Activated CD8-positive, alpha-beta memory T cell treated with anti-CD3 and anti-CD28 coated beads, Interleukin-2, amount 50 U/mL, for 48 hours (primary cell): ENCODE measurements at regions not wholly inside any gene's neighbourhood (a gene's known extent, or its start where the extent isn't known, plus 50 kb on each side); places are given as distances from the start of the nearest gene placed in this dataset.

Experiments
- DNase-seq: peaks from one replicate; pipeline ENCODE4 v3.0.0-alpha.2; 2020

DNA sequence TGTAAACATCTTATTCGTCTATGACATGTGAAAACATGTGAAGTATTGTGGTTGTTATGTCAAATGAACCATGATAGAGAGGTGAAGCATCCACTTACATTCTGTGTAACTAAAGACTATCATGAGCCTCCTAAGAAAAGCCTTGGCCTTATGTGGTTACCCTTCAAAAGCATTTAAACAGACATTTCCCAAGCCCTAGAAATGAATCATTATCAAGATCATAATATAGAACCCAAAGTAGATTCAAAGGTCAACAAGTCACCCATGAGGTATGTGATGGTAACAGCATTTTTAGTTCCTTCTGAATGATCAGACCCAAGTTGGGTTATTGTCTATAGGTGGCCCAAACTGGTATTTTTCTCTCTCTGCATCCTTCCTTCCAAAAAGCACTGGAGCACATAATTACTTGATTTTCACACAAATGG lies 408.0 kb downstream of the TBL1XR1 start:
- no peak for DNase-seq

DNA sequence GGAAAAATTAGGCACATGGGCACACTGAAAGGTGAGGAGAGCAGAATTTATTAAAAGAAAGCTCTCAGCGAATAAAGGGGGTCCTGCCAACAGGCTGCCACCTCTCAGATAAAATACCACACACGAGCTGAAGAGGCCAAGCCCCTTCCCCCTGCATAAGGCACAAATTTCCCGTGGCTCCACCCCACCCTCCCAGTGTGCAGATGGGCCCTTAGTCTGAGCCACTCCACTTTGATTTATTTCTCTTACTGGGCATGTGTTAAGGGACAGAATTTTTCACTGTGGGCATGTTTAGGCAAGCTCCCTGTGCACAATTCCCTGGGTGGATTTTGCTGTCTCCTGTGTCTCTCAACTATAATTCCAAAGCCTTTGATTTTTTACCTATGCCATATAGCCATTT lies 409.8 kb downstream of the TBL1XR1 start:
- DNase-seq: no peak

DNA sequence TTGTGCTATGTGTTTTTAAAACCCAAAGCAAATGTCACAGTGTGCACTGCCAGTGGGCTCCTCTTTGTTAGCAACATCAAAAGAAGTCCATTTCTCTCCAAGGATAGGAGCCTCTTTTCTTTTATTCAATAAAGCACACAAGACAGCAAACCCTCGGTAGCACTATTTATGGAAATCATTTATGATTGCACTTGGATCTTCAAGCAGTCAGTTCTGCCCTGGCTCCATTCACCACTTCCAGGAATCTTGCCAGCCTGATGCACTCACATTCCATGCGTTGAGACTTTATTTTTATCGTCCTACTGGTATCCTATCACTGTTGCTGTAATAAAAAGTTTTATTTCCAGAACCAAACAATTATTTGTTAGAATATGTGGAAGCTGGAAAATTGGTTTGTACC lies 412.1 kb downstream of the TBL1XR1 start:
- no peak for DNase-seq

DNA sequence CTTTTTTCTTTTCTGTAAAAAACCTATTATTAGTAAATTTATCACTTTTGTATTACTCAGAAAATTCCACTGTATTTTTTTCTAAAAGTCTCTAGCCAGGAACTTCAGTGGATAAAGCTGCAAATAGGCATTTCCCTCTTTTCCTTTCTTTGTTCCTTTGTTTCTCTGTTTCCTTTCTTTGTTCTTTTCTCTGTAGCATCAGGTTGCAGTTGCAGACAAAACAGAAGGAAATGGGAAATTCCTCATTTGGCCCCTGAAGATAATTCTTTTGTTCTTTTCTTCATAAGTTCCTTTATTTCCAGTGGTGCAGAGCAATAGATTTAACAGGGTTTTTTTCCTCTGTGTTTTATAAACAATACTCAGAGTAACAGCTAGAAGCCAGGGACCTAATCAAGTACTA lies 416.5 kb downstream of the TBL1XR1 start:
- DNase-seq: no peak

DNA sequence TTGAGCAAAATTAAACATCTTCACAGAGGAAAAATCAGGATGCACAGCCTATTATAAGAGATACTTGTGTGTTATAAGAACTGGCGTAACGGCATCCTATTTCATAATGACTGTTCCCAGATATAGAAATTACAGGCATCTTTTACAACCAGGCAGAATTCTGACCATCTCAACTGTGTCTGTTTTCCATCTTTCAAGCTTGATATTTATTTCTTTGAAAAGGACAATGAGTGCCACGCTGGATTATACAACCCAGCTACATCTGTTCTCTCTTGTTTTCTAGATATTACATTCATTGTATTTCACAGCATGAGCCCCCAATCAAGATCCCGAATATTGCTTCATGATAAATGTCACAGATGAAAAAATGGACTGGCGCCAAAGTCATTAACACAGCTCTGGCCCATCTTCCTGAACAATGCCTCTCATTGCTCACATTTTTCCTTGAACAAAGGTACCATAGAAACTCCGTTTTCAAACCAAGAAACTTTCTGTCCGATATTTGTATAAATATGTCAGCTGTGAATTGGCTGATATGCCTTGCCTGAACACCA lies 420.6 kb downstream of the TBL1XR1 start:
- DNase-seq: no peak

DNA sequence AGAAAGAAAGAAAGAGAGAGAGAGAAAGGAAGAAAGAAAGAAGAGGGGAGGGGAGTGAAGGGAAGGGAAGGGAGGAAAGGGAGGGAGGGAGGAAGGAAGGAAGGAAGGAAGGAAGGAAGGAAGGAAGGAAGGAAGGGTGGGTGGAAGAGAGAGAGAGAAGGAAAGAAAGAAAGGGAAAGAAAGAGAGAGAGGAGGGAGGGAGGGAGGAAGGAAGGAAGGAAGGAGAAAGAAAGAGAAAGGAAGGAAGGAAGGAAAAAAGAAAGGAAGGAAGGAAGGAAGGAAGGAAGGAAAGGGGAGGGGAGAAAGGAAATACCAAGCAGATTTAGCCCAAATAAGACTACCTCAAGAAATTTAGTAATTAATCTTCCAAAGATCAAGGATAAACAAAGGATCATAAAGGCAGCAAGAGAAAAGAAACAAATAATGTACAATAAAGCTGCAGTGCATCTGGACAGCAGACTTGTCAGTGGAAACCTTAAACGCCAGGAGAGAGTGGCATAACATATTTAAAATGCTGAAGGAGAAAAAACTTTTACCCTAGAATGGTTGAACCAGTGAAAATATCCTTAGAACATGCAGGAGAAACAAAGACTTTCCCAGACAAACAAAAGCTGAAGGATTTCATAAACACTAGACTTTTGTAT lies 427.6 kb downstream of the TBL1XR1 start:
- no peak for DNase-seq

DNA sequence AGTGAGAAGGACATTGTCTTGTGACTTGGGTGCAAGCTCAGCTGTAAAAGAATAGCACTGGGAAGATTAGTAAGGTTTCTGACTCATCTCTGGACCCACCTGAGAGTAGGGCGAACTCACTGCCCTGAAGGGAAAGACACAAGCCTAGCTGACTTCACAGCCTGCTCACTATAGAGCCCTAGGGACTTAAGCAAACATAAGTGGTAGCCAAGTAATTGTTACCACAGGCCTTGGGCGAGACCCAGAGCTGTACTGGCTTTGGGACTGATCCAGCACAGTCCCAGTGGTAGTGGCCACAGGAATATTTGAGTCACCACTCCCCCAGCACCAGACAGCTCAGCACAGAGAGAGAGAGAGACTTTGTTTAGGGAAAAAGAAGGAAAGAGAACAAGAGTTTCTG lies 429.9 kb downstream of the TBL1XR1 start:
- no peak for DNase-seq

DNA sequence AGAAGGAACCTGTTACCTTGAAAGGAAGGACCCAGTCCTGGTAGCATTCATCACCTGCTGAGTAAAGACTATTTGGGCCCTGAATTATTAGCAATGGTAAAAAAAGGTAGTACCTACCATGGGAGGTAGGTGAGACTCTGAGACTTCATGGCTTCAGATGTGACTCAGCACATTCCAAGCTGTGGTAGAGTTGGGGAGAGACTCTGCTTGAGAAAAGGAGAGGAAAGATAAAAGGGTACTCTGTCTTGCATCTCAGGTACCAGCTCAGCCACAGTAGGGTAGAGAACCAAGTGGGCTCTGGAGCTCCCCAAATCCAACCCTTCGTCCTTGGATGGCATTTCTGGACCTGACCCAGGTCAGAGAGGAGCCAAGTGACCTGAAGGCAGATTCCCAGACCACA lies 430.4 kb downstream of the TBL1XR1 start:
- DNase-seq: no peak

DNA sequence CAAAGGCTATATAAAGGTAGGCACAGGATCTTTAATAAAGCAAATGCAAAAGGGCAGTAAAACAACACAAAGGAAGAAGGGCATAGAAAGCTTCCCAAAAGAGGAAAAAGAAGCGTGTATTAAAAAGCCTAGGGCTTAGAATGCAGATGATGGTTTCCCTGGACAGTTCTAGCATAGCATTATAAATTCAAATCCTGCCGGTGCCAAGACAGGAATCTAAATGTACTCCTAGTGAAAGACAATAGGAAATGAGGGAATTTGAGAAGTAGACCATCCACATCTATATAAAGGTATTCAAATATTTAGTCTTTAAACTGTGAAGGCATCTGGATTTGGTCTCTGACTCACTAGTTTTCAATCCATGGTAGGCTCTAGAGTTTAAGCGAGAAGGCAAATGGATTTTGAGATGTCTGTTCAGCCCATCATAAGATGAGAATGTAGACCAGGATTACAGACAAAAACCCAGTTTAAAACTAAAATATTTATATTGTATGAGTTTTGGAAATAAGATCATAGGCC lies 431.8 kb downstream of the TBL1XR1 start:
- no peak for DNase-seq

DNA sequence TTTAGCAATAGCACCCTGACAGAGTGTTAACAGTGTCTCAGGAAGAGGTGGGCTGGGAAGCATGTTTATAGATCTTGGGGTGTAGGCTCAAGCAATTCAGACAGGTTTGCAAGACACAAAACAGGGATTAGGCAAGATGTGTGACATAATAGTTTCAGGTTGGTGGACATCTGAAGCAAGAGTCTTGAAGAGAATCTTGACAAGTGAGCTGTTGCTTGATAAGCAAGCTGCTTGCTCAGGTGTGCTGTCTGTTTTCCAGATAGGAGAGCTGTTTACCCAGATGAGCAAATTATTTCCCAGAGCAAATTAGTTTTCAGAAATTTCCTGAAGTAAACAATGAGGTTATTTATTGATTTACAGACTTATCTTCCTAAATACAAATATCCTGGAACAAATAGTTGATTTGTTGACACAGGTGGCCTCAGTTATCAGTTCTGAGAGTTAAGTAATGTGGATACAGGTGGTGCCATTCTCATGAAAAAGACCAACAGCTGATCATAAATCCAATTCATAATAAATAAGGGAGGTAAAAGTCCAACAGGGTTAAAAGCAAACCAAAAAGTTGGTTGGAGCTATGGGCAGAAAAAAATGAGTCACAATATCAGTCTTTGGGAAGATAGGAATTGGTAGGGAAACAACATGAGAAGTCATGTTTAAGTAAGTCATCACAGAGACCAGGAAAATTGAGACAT lies 437.3 kb downstream of the TBL1XR1 start:
- DNase-seq: no peak

DNA sequence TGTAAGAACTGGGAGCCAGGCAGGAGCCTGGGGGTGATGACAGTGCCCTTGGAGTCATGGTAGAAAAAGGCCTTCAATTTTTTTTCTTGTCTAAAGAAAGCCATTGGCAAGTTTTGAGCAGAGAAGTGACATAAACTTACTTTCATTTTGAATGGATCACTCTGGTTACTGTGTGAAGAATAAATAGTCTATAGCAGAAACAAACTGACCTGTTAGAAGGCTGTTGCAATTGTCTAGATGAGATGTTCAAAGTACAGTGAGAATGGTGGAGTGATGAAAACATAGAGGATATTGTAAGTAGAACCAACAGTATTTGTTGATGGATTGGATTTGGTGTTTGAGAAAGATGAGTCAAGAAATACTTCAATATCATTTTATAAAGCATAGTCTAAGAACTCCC lies 439.9 kb downstream of the TBL1XR1 start:
- no peak for DNase-seq

DNA sequence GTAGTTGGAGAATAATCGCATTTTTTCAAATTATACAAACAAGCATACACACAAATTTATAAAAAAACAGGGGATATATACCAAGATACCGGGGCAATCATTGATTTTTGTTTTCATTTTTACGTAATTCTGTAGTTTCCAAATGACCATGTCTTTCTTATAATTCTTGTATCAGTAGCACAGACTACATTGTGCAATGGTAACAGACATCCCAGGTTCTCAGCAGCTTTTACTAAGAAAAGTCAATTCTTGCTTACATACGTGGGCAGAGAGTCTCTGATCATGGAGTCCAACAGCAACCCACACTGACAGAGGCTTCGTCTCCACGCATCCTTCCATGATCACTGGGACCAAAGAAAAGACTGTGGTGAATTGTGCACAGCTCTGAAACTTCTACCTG lies 441.3 kb downstream of the TBL1XR1 start:
- DNase-seq: no peak

DNA sequence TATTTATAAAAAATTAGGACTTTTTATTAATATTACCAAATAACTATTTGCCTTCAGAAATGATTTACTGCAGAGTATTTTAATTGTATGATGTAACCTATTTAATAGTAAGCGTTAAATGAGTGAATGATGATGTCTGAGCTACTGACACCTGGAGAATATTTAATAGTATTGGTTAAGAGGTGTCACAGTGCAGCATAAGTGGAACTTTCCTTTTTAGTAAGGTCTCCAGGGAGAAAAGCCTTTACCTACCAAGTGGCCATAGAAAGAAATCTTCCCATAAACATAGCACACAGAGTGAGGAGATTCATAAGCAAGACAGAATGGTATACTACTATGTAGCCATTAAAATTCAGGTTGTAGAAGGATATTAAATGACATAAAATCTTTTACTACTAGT lies 441.7 kb downstream of the TBL1XR1 start:
- no peak for DNase-seq

DNA sequence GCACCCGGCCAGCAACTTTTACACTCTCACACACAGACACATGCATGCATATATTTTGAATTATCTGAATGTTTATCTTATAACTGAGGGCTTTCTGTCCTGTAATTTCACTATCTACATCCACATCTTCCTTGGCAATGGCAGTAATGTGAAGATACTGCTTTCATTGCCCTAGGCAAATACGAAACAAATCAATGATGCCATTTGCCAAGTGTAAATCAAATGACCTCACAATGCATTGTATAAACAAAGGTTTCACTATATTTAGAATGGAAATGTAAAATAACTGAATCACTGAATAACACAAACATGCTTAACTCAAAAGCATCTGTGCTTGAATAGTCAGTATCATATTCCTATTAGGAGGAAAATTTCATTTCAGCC lies 455.6 kb downstream of the TBL1XR1 start:
- DNase-seq: no peak

DNA sequence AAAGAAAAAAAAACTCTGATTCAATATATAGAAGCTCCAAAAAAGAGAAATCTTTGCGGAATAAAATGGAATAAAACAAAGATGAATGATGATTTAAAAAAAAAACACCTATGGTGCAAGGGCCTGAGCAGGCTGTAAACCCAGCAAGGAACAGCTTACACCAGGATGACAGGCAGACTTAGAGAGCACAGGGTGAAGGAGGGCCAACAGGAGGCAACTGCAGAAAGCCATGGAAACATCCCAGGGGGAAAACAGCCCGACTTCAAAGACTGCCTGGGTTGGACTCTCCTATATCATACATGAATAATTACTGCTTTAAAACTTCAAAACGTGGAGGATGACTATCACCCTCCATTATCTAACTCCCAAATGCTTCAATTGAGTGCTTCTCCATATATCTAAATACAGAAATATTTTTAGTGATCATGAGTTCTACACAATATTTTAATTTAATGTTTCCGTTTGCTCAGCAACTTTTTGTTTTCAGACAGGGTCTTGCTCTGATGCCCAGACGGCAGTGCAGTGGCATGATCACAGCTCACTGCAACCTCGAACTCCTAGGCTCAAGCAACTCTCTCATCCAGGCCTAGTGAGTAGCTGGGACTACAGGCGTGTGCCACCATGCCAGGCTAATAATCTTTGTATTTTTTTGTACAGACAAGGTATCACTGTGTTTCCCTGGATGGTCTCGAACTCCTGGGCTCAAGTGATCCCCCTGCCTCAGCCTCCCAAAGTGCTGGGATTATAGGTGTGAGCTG lies 456.2 kb downstream of the TBL1XR1 start:
- no peak for DNase-seq

DNA sequence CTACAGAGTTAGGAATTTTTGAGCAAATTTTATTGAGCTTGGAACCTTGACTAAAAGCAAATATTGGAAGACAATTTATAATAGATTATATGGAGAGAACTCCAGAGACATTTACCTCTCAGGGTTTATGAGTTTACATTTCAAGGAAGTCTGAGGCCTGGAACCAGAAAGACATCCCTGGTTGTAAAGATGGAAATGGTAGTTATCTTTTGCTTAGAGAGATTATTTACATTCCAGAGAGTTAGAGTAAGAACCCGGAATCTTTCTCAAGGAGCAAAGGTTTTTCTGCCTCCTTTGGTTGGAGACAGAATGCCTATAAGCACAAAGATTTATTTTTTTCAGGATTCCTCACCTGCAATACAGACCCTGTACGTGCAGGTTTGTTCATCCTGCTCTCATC lies 458.1 kb downstream of the TBL1XR1 start:
- no peak for DNase-seq

DNA sequence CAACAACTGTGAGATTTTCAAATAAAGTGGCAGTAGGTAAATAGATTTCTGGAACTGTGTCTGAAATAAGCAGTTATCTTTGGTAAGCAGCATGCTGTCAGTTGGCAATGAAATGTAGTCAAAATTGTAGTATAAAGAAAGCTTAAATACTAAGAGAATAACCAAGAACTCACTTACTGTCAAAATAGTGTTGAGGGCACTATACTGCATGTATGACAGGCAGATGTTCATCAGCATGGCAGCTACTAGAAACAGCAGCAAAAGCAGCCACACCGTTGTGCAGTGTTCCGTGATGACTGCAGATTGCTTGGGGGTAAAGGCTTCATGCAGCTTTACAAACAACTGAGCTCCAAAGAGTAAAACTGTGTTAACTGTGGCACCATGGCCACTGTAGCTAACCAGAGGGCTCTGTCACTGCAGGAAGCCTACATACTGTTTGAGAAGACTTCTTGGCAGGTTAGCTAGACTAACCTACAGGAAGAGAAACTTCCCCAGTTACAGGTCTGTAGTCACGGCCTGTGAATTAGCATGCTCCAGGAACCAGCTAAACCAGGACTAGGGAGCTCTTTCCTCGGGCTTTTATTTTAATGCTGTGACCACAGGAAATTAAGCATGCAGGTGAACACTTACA lies 459.7 kb downstream of the TBL1XR1 start:
- no peak for DNase-seq

DNA sequence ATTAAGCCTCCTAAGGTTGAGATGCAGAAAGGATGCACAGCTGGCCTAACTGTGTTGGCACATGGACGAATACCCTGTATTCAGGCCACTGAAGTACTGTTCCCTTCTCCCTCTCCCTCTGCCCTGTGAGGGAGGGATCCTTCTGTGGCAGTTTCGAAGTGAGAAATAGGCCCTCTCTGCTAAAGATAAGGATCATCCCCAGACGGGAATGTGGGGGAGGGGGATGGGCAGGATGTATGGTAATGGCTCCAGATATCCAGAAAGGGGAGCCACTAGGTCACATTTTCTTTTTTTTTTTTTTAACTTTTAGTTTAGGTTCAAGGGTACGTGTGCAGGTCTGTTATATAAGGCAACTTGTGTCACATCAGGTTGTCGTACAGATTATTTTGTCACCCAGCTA lies 463.1 kb downstream of the TBL1XR1 start:
- DNase-seq: no peak

DNA sequence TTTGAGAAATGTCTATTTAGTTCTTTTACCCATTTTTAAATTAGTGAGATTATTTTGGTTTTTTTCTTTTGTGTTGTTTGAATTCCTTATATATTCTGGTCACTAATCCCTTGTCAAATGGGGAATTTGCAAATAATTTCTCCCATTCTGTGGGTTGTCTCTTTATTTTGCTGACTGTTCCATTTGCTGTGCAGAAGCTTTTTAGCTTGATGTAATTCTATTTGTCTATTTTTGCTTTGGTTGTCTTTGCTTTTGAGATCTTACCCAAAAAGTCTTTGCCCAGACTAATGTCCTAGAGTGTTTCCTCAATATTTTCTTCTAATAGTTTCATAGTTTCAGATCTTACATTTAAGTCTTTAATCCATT lies 472.9 kb downstream of the TBL1XR1 start:
- no peak for DNase-seq

DNA sequence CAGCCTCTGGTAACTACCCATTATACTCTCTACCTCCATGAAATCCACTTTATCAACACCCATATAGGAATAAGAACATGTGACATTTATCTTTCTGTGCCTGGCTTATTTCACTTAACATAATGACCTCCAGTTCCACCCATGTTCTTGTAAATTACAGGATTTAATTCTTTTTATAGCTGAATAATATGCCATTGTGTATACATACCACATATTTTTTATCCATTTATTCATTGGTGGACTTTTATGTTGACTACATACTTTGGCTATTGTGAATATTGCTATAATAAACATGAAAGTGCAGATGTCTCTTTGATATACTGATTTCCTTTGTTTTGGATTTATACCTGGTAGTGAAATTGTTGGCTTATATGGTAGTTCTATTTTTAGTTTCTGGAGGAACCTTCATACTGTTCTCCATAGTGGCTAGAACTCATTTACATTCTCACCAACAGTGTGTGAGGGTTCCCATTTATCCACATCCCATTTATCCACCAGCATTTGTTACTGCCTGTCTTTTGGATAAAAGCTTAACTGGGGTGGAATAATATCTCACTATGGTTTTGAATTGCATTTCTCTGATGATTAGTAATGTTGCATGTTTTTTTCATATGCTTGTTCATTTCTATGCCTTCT lies 473.4 kb downstream of the TBL1XR1 start:
- DNase-seq: no peak

DNA sequence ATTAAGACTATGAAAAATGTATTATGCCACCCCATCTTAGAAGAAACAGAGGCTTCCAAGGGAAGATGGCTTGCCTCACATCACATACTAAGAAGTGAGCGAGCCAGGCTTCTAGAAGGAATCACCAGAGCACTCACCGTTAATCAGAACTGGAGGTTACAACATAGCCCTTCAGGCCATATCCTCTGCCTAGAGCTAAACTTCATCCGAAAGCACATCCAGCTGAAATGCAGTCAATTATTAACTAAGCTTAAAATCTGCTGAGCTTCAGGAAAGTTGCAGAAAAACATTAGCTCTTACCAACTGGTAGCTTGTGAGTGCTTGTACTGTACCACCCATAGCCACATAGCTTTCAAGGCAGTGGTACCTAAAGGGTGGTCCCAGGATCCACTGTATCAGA lies 483.2 kb downstream of the TBL1XR1 start:
- no peak for DNase-seq

DNA sequence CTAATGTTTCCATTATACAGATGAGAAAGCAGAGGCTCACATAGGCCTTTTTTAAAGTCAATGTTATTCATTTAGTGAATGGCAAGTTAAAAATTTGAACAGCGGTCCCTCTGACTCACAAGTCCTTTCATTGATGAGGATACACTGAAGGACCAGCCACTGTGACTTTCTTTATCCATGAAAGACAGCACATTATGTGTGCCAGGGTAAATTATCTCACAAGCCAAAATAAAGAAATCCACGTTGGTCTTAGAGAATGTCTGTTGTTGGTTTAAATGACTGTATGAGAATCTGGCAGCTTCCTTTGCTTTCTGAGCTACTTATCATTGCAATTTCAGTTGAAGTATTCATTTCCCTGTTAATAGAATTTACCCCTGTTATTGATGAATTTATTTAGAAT lies 485.1 kb downstream of the TBL1XR1 start:
- DNase-seq: no peak

DNA sequence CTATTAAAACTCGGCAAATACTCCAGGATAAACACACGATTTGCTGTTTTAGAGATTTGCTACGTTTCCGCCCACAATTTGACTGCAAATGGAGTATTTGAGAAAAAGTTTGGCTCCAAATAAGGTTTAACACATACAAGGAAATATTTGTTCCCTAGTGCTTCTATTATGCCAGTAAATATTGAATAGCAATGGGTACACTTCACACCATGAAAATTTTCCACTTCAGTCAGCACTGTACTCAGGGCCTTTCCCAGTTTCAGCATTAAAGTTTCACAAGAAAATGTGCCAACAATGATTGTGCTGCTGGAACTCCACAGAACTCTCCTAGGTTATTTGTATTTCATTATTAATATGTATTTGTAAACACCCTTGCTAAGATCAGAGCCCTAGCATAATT lies 498.0 kb downstream of the TBL1XR1 start:
- no peak for DNase-seq
